SH-SY5Y (cell line): ENCODE measurements at regions not wholly inside any gene's neighbourhood (a gene's known extent, or its start where the extent isn't known, plus 50 kb on each side); places are given as distances from the start of the nearest gene placed in this dataset.

Experiments
- GATA2 ChIP-seq: IDR thresholded peaks from 2 replicates; pipeline ENCODE4 v1.6.1; 2011; ENCODE audit warnings: mild to moderate bottlenecking, low read depth, low read length
- GATA3 ChIP-seq: IDR thresholded peaks from 2 replicates; pipeline ENCODE4 v1.6.1; 2011; ENCODE audit warnings: low read depth, mild to moderate bottlenecking, low read length, moderate library complexity

DNA sequence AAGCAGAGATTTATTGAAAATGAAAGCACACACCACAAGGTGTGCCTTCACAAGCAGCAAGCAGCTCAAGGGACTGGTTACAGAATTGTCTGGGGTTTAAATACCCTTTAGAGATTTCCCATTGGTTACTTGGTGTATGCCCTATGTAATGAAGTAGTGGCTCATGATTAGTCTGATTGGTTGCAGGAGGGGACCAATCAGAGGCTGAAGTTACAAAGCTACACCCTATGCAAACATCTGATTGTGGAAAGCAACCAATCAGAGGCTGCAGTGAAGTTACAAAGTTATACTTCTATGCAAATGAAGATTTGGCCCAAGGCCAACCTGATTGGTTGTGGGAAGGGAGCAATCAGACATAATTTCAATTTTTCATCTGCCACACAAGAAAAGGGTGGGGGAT is 119.9 kb downstream of the C9orf152 start:
- TF ChIP-seq GATA2 (no peak), GATA3 (no peak)
